PC-3 (cell line): ENCODE measurements at regions not wholly inside any gene's neighbourhood (a gene's known extent, or its start where the extent isn't known, plus 50 kb on each side); places are given as distances from the start of the nearest gene placed in this dataset.

Experiments used
- EZH2phosphoT487 ChIP-seq: fragments of 300-600 bp; sonication (generic); IDR thresholded peaks from 2 replicates; pipeline ENCODE4 v1.6.1; 2018; ENCODE audit warnings: mild to moderate bottlenecking, antibody characterized with exemption, low read length, borderline replicate concordance
- TF ChIP-seq, protein P1 (sequence below): fragments of 300-600 bp; sonication (generic); conservative IDR thresholded peaks from 2 replicates; pipeline ENCODE4 v1.5.1; 2017; ENCODE audit warnings: antibody characterized with exemption, low read depth, mild to moderate bottlenecking, low read length

DNA sequence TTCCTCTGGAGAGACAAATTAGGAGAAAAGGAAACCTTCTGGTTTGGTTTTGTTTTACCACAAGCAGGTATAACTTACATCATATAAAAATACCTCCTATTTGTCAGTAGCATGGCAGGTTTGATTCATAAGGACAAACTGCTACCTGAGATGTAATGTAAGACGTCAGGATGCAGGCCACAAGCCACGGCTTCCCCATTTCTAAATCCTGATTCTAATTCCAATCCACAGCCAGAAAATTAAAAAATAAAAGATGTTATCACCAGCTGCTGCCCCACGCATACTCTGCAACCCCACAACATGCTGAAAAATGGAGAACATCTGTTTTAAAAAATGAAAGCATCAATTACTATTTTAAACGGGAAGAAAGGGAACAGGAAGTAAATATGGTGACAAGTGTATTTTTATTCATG, 197.6 kb downstream of the BCL11A start:
- TF ChIP-seq, protein P1, sequence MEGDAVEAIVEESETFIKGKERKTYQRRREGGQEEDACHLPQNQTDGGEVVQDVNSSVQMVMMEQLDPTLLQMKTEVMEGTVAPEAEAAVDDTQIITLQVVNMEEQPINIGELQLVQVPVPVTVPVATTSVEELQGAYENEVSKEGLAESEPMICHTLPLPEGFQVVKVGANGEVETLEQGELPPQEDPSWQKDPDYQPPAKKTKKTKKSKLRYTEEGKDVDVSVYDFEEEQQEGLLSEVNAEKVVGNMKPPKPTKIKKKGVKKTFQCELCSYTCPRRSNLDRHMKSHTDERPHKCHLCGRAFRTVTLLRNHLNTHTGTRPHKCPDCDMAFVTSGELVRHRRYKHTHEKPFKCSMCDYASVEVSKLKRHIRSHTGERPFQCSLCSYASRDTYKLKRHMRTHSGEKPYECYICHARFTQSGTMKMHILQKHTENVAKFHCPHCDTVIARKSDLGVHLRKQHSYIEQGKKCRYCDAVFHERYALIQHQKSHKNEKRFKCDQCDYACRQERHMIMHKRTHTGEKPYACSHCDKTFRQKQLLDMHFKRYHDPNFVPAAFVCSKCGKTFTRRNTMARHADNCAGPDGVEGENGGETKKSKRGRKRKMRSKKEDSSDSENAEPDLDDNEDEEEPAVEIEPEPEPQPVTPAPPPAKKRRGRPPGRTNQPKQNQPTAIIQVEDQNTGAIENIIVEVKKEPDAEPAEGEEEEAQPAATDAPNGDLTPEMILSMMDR = no peak
- no peak for TF ChIP-seq EZH2phosphoT487
